Mesothelial cell of epicardium (in vitro differentiated cells): ENCODE measurements at regions not wholly inside any gene's neighbourhood (a gene's known extent, or its start where the extent isn't known, plus 50 kb on each side); places are given as distances from the start of the nearest gene placed in this dataset.

ENCODE experiments used
- DNase-seq, 2 experiments: peaks; one replicate each; pipeline ENCODE4 v3.0.0; 2021; ENCODE audit warnings: low spot score in 2 of 2; ENCODE audit not compliant: unreplicated experiment in 2 of 2
- H3K27ac Mint-ChIP-seq: 2 replicates; pipeline ENCODE4 v1.8.0; 2021; ENCODE audit warnings: mixed read lengths
- H3K27me3 Mint-ChIP-seq: 2 replicates; pipeline ENCODE4 v1.8.0; 2021; ENCODE audit warnings: low read depth, mixed read lengths
- H3K36me3 Mint-ChIP-seq: 2 replicates; pipeline ENCODE4 v1.8.0; 2021; ENCODE audit warnings: mixed read lengths
- H3K4me1 Mint-ChIP-seq: 2 replicates; pipeline ENCODE4 v1.8.0; 2021; ENCODE audit warnings: mixed read lengths
- H3K4me3 Mint-ChIP-seq: 2 replicates; pipeline ENCODE4 v1.8.0; 2021; ENCODE audit warnings: mild to moderate bottlenecking, moderate library complexity, mixed read lengths
- H3K9me3 Mint-ChIP-seq: 2 replicates; pipeline ENCODE4 v1.8.0; 2021; ENCODE audit warnings: mixed read lengths
- TF ChIP-seq, protein P1 (sequence below): fragments of 200-600 bp; sonication (generic); IDR thresholded peaks from one replicate; pipeline ENCODE4 v1.5.0; 2021; ENCODE audit warnings: antibody characterized with exemption; ENCODE audit not compliant: unreplicated experiment

DNA sequence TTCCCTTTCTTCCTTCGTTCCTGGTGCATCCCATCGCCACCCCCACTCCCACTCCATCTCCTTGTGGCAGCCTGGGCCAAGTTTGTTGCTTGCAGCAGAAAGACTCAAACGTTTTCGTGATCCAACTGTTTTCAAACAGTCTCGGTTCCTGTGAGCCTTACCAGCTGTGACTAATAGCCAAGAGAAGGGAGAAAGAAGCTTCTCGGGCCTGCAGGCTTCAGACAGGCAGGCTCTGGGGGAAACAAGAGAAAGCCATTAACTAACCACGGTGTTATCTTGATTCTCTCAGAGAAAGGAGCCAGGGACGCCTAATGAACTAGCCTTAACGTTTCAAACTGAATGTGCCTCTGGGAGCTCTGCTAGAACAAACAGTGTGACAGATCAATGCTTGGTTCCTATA lies 742.0 kb downstream of the NR2F2 start:
- peak overlapping the region; percentile 68 for H3K27ac Mint-ChIP-seq
- H3K4me3 Mint-ChIP-seq = no peak overlapping the region
- peaks cover 9% of the 10 kb centered on the region for H3K4me1 Mint-ChIP-seq
- no peak for DNase-seq
- peaks cover 10% of the 10 kb centered on the region for H3K9me3 Mint-ChIP-seq
- TF ChIP-seq, protein P1, sequence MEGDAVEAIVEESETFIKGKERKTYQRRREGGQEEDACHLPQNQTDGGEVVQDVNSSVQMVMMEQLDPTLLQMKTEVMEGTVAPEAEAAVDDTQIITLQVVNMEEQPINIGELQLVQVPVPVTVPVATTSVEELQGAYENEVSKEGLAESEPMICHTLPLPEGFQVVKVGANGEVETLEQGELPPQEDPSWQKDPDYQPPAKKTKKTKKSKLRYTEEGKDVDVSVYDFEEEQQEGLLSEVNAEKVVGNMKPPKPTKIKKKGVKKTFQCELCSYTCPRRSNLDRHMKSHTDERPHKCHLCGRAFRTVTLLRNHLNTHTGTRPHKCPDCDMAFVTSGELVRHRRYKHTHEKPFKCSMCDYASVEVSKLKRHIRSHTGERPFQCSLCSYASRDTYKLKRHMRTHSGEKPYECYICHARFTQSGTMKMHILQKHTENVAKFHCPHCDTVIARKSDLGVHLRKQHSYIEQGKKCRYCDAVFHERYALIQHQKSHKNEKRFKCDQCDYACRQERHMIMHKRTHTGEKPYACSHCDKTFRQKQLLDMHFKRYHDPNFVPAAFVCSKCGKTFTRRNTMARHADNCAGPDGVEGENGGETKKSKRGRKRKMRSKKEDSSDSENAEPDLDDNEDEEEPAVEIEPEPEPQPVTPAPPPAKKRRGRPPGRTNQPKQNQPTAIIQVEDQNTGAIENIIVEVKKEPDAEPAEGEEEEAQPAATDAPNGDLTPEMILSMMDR = no peak
- no peaks in the 10 kb centered on the region for H3K27me3 Mint-ChIP-seq
- peaks cover 4% of the 10 kb centered on the region for H3K36me3 Mint-ChIP-seq

DNA sequence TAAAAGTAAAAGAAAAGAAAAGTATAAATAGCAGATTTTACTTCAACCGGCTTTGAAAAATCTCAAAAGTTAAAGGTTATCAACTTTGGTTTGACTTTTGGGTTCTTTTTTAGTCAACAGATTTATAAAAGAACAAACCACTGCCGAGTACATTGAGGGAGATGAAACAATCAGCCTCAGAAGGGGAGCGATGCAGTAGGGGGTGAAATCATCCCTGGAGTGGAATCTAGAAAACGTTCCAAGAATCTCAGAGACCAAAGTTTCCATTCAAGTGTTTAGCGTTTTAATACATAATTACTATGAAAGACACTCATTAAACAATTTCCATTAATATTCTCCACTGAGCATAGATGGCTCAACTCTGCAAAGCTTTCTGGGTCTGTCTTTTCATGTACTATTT lies 745.5 kb downstream of the NR2F2 start:
- Mint-ChIP-seq H3K36me3 (peaks cover 4% of the 10 kb centered on the region), H3K4me1 (peaks cover 16% of the 10 kb centered on the region), H3K9me3 (peaks cover 10% of the 10 kb centered on the region), H3K27me3 (no peaks in the 10 kb centered on the region), H3K4me3 (no peak overlapping the region), H3K27ac (no peak overlapping the region)
- DNase-seq = no peak
- TF ChIP-seq, protein P1 = no peak

DNA sequence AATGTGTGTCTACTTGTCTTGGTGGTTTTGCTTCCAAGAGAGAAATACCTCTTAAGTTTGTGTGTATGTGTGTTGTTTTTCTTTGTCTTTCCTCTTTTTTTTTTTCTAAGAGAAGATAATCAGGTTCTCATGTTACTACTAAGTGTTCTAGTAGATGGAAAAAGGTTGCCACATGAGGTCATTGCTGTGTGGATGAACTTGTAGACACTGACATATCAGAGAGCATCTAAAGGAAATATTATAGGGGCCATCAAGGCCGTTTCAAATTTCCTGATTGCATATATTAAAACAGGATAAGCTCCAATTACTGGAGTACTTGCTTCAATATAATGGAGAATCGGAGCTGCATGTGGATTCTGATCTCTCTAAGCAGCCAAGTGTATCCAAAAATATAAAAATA lies 747.5 kb downstream of the NR2F2 start:
- no peaks in the 10 kb centered on the region for H3K27me3 Mint-ChIP-seq
- no peak overlapping the region for H3K27ac Mint-ChIP-seq
- TF ChIP-seq, protein P1 = no peak
- peaks cover 11% of the 10 kb centered on the region for H3K4me1 Mint-ChIP-seq
- peaks cover 4% of the 10 kb centered on the region for H3K36me3 Mint-ChIP-seq
- no peak for DNase-seq
- H3K9me3 Mint-ChIP-seq = peaks cover 10% of the 10 kb centered on the region
- H3K4me3 Mint-ChIP-seq = no peak overlapping the region

DNA sequence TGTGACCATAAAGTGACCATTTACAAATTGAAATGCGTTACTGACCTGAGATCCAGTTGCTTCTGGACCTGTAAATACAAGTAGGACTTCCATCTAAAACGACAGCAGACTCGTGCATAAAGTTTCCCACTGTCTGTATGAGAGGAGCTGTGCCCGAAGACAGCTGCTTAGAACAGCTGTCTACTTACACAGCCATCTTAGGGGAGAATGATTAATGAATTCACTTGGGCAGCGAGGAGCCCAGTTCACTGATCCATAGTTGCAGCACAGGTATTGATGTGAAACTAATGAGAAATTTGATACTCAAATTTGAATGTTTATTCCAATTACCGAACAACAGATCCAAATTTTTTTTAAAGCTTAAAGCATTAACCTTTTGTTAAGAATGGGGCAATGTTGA lies 748.1 kb downstream of the NR2F2 start:
- TF ChIP-seq, protein P1 = no peak
- Mint-ChIP-seq H3K36me3 (peaks cover 4% of the 10 kb centered on the region), H3K9me3 (peaks cover 10% of the 10 kb centered on the region), H3K27ac (no peak overlapping the region), H3K4me1 (peaks cover 9% of the 10 kb centered on the region), H3K4me3 (no peak overlapping the region), H3K27me3 (no peaks in the 10 kb centered on the region)
- no peak for DNase-seq

DNA sequence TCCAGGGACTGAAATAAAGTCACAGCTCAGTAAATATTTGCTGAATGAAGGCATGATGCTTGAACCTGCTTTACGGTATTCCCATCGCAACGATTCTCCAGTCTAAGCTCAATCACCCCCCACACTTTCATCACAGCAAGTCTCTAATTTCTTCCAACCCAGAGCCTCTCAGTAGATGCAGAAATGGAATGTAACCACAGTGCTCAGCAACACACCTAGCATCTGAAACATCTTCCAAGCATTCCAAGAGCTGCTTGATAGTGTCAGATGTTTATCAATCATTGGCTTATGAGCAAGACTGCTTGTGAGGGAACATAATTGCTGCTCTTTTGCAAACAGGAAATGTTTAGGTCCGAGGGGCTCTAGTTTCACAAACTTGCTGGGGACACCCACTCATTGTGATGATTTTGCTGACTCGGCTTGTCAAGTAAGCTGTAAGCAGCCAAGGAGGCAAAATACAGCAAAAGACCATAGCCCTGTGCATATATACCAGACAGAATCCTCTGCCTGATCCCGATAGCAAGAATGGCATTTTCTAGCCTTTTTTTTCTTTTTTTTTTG lies 751.2 kb downstream of the NR2F2 start:
- no peak overlapping the region for H3K27ac Mint-ChIP-seq
- H3K27me3 Mint-ChIP-seq = no peaks in the 10 kb centered on the region
- TF ChIP-seq, protein P1 = no peak
- no peak overlapping the region for H3K4me3 Mint-ChIP-seq
- H3K4me1 Mint-ChIP-seq = peaks cover 29% of the 10 kb centered on the region
- no peaks in the 10 kb centered on the region for H3K9me3 Mint-ChIP-seq
- no peaks in the 10 kb centered on the region for H3K36me3 Mint-ChIP-seq
- DNase-seq = no peak

DNA sequence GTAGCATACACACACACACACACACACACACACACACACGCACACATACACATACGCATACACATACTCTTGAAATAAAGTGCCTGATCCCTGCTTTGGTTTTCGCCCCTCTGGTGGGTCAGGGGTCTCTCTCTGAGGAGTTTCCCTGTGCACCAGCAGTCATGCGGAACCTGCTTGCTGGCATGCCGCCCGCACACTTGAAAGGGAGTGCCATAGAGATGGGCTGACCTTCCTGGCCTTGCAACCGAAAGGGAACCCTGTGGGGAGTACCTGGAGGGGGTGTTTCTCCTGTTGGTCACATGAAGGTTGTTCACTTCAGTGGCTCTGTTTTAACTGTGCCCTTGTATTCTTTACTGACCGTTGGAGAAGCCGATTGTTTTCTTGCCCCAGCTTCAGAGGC lies 752.3 kb downstream of the NR2F2 start:
- H3K4me1 Mint-ChIP-seq = peaks cover 26% of the 10 kb centered on the region
- TF ChIP-seq, protein P1 = no peak
- no peaks in the 10 kb centered on the region for H3K27me3 Mint-ChIP-seq
- H3K4me3 Mint-ChIP-seq = no peak overlapping the region
- no peak overlapping the region for H3K27ac Mint-ChIP-seq
- H3K9me3 Mint-ChIP-seq = no peaks in the 10 kb centered on the region
- H3K36me3 Mint-ChIP-seq = no peaks in the 10 kb centered on the region
- no peak for DNase-seq
